HuH-7.5 (cell line): ENCODE measurements at regions not wholly inside any gene's neighbourhood (a gene's known extent, or its start where the extent isn't known, plus 50 kb on each side); places are given as distances from the start of the nearest gene placed in this dataset.
A peak's percentile ranks its signal among the peaks of the same experiment; 100 is the strongest.
"Not testable (repeated sequence)": the region's sequence is repeated elsewhere in the genome, so short reads cannot be mapped to it uniquely, and the experiment has no call there.

ENCODE experiments used
- DNase-seq: peaks from one replicate; pipeline ENCODE4 v3.0.0; 2011; ENCODE audit warnings: low spot score

- DNase-seq, result no peak
Measured at GRCh38 chr4:129682586-129682985, 586.6 kb downstream of the C4orf33 start.

DNA sequence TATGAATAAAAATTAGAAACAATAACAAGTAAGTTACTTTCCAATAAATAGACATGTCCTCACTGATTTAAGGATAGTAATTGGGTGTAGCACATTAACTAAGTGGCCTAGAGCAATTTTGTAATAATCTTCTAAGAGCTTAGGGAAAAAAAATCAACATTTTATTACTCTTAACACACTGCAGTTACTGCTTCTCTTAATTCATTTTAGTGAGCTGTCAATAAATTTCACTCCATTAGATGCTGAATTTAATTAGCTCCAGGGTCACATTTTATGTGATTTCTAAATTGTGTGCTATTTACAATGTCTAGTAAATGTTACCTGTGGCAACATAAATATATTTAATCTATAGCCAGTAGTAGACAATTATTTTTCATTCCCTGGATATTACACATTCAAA lies 612.0 kb downstream of the C4orf33 start:
- no peak for DNase-seq

DNA sequence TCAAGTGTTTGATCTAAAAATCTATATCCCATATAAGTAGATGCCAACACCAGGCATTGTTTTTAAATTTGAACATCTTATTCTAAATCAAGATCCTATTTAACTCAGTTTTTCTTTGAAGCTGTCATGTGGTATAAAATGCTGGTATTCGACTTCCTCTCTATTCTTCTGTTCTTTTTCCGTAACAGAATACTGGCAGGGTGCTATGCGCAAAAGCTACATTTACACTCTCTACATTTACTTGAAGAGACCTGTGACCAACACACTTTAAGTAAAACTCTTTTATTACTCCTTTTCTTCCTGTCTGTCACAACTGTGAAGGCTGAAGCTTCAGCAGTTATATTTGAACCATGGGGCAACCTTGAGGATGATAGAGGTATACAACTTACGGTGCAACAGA lies 612.8 kb downstream of the C4orf33 start:
- no peak for DNase-seq

DNA sequence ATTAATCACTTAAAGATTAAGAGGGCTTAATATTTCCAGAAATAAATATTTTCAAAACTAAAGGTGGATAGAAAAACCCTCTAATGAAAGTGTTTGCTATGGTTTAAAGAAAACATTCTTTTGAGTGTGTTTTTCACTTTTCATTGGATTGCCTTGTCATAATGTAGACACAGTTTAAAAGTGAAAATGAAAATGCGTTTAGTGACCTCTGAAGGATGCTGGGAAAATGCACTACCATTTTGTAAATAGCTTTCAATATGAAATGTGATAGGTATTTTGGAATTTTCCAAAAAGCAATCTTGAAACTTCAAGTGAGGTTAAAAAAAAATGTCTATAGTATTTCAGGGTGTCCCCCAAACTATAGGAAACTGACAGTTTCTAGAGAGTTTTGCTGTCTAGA lies 642.2 kb downstream of the C4orf33 start:
- no peak for DNase-seq

GRCh38 chr4:129747756-129748155 lies 651.8 kb downstream of the C4orf33 start:
- DNase-seq, result no peak

DNA sequence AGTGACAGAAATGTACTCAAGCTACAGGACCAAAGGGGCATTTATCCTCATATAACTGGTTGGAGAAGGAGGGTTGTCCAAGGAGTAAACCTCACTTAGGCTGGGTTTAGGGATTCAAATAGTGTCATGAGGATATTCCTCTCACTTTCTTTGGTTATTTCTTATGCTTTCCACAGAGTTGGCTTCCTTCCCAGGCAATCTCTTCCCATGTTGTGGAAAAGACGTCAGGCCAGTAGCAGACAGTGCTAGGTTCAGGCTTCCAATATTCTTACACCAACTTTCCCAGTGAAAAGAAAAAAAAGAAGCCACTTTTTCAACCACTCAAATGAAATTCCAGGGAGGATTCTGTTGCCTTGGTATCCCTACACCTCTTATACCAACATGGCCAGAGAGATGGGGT lies 653.0 kb downstream of the C4orf33 start:
- no peak for DNase-seq

DNA sequence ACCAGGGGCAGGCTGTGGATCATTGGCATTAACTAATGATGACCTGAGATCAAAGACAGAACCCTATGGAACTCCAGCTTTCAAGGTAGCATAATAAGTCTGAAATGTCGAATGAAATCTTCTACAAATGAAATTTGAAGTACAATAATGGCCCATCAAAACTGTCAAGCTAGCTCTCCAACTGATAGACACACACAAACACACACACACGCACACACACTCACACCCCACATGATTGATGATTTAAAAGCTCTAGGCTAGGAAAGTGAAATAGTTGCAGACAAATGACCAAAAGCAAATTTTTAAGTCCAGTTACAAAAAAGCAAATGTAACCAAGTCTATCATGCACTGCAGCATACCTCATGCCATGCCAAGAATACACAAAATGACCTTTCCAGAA lies 655.7 kb downstream of the C4orf33 start:
- DNase-seq, result no peak

DNA sequence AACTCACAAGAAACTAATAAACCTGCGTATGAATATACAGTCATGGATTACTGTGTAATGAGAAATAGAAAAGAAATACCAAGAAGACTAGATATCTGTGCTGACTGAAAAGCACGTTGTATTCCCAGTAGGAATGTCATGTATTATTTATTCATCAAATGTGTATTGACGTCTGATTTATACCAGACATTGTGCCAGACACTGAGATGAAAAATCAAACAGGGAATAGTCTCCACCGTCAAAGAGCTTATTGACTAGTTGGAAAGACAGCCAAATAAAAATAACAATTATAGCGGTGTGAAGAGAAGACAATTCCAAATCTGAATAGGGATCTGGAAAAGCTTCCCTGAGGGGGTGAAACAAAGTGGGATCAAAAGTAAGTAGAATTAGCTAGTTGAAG lies 687.6 kb downstream of the C4orf33 start:
- no peak for DNase-seq

GRCh38 chr4:129788486-129788885 lies 692.5 kb downstream of the C4orf33 start:
- DNase-seq, result no peak

GRCh38 chr4:129804461-129804981 lies 708.6 kb downstream of the C4orf33 start:
- no peak for DNase-seq

DNA sequence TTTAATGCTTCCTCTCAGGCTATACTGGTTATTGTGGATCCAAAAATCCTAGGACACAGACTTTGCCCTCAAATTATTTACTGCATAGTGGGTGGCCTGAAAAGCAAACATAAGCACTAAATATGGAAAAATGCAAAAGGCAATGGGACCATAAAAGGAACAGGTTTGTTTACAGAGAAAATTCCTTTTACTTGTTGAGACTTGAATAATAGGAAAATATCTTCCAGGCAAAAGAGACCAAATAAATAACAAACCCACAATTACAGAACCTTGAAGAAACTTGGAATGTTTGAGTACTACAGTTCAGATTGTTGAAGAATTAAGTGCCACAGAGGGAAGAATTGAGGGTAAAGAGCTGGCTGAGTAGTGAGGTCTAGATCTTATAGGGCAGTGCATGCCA lies 711.0 kb downstream of the C4orf33 start:
- no peak for DNase-seq

DNA sequence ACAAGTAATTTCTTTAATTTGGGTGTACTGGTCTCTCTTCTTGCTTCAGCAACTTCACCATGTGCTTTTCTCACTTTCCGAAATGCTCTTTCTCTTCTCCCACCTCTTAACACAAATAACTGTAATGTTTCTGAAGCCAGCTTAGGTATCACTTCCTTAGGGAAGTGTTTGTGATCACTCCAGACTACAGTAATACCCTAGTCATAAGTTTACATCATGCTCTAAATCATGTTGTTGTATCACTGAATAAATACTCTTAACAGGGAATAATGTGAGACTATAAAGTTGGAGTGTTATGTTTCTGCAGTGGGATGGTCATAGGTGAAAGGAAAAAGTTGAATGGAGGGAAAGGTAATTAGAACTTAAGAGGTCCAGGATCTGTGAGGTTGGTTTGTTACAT lies 712.3 kb downstream of the C4orf33 start:
- no peak for DNase-seq

GRCh38 chr4:129821073-129821472 lies 725.1 kb downstream of the C4orf33 start:
- DNase-seq, result no peak

- DNase-seq, result no peak
Measured at GRCh38 chr4:129821963-129822362, 726.0 kb downstream of the C4orf33 start.

- peak; percentile 0 for DNase-seq
Measured at GRCh38 chr4:129822701-129823100, 726.7 kb downstream of the C4orf33 start.

GRCh38 chr4:129823105-129823504 lies 727.2 kb downstream of the C4orf33 start:
- no peak for DNase-seq

GRCh38 chr4:129829373-129829772 lies 733.4 kb downstream of the C4orf33 start:
- no peak for DNase-seq

DNA sequence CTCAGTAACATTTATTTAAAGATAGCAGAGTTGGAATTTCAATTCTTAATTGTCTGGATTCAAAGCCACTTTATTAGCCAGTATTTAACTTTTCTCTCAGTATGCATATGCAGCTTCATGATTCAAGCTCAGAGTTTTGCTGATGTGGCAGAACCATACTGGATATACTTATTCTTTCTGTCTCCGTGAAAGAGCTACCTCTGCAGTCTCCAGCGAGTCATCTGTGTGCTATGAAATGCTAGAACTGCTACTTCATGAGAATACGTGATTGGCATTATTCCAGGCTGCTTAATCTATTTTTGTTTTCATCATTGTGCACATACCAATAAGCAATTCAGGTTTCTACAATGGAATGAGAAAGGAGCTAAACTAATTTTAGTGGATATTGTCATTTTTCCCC lies 743.7 kb downstream of the C4orf33 start:
- no peak for DNase-seq

DNA sequence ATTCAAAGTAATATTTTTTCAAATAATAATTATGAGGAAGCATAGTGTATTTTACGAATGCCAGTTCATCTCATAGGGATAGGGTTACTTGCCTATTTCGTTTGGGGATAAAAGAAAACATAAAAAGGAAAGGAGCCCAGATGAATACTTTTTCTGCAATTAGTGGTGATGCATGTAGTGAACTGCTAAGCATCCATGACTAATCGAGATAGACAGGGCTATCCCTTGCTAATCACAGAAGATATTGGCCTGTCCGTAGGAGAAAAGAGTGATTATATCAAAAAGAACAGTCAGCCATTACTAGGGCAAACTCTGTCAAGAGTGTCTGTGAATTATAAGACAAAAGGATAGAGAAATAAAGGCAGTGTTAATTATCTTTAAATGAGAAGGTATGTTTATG lies 746.1 kb downstream of the C4orf33 start:
- no peak for DNase-seq

DNA sequence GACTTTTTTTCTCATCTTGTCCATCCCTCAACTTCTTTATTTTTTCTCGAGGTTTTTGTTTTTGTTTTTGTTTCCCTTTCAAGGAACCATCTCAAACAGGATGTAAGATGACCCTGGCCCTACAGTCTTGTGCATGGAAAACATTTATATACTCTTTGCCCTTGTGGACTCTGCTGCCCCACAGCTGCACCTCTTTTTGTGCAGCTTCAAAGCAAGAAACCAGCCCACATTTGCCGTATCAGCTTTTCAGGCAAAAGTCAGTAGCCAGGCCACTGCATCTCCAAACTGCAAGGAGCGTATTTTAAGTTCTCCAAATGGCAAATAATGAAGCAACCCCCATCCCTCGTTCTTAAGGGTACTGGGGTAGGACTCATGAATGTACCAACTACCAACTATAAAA lies 756.5 kb downstream of the C4orf33 start:
- DNase-seq, result no peak

DNA sequence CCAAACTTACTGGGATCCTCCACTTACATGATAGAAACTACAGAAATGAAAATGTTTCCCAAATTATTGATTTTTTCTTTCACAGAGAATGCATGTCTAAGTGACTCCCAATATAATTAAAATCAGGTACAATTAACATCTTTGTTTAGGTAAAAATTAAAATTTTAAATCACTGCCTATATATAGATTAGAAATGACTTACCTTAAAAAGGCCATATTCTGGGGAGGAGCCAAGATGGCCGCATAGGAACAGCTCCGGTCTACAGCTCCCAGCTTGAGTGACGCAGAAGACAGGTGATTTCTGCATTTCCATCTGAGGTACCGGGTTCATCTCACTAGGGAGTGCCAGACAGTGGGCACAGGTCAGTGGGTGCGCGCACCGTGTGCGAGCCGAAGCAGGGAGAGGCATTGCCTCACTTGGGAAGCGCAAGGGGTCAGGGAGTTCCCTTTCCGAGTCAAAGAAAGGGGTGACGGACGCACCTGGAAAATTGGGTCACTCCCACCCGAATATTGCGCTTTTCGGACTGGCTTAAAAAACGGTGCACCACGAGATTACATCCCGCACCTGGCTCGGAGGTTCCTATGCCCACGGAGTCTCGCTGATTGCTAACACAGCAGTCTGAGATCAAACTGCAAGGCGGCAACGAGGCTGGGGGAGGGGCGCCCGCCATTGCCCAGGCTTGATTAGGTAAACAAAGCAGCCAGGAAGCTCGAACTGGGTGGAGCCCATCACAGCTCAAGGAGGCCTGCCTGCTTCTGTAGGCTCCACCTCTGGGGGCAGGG lies 757.9 kb downstream of the C4orf33 start:
- not testable (repeated sequence) for DNase-seq

DNA sequence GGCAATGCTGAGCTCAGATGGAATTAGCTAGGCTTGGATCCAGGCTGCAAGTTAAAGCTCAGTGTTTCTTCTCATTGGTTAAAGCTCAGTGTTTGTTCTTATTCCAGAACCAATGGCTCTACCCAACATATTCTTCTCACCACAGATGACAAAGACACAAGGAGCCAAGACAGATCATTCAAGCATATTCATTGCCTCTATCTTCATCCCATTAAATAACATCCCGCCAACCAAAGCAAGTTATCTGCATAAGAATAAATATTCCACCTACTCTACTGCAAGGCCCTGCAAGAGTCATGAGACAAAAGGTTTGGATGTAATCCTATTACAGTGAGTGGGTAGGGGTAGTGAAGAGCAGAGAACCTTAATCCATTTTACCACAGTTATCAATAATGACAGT lies 766.5 kb downstream of the C4orf33 start:
- no peak for DNase-seq

- no peak for DNase-seq
Measured at GRCh38 chr4:129863206-129863605, 767.3 kb downstream of the C4orf33 start.

DNA sequence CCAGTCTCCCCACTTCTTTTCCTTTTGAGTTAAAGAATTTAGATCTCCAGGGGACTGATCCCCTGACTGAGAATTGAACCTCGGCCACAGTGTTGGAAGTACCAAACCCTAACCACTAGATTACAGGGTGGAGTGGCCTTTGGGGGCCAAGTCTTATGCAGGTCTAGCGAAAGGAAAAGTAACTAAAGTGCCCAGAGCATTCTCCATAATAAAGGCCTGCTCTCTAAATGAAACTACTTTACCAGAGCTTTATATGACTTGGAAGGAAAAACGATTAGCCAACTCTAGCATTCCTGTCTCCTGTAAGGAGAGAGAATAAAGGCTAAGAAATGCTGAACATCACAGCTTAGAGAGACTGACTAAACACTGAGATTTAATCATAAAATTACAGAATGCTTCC lies 788.0 kb downstream of the C4orf33 start:
- DNase-seq, result no peak
